ENCODE measurements at regions not wholly inside any gene's neighbourhood (a gene's known extent, or its start where the extent isn't known, plus 50 kb on each side); places are given as distances from the start of the nearest gene placed in this dataset.

DNA sequence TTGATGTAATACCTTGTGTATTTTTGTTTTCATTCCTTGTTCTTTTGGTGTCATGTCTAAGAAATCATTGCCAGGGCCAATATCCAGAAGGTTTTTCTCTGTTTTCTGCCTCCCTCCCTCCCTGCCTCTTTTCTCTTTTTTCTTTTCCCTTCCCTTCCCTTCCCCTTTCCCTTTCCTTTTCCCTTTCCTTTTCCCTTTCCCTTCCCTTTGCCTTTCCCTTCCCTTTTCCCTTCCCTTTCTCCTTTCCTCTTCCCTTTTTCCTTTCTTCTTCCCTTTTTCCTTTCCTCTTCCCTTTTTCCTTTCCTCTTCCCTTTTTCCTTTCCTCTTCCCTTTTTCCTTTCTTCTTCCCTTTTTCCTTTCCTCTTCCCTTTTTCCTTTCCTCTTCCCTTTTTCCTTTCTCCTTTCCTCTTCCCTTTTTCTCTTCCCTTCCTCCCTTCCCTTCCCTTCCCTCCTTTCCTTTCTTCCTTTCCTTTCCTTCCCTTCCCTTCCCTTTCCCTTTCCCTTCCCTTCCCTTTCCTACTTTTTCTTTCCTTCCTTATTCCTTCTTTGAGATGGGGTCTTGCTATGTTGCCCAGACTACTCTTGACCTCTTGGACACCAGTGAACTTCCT lies 646.1 kb downstream of the RAPGEF2 start:
- TF ChIP-seq ZFP41 (CRISPR knock-in tag; IDR thresholded peaks at IDR 0.05; ENCODE audit: borderline replicate concordance) (no peak), RXRB (CRISPR knock-in tag; IDR thresholded peaks at IDR 0.05; ENCODE audit: borderline replicate concordance) (no peak), ZNF746 (CRISPR knock-in tag; IDR thresholded peaks at IDR 0.05) (no peak), PCBP1 (IDR thresholded peaks at IDR 0.05; ENCODE audit: borderline replicate concordance, low read depth, low read length) (no peak)
- no peak for ATAC-seq
- Histone ChIP-seq H3K4me3 (replicated peaks in 1 of 3; ENCODE audit: insufficient read depth in 1 of 3, low read depth in 2 of 3, low read length in 3 of 3) (no peak overlapping the region), H3K27ac (ENCODE audit: extremely low read length, insufficient read depth, low read length) (no peak overlapping the region), H3K4me2 (ENCODE audit: low read depth, low read length) (no peak overlapping the region), H2AFZ (ENCODE audit: low read length) (no peak overlapping the region), H3K36me3 (replicated peaks in 1 of 2; ENCODE audit: control insufficient read depth in 1 of 2, insufficient read depth in 2 of 2, low read length in 2 of 2) (no peaks in the 10 kb centered on the region), H3K4me1 (ENCODE audit: insufficient read depth, low read length) (no peaks in the 10 kb centered on the region), H3K9ac (ENCODE audit: insufficient read depth, low read depth, low read length) (no peak overlapping the region), H3K9me3 (ENCODE audit: low read length) (no peaks in the 10 kb centered on the region), H3K27me3 (ENCODE audit: control insufficient read depth in 1 of 2, insufficient read depth in 2 of 2, low read length in 2 of 2) (no peaks in the 10 kb centered on the region), H4K20me1 (ENCODE audit: insufficient read depth, low read length) (no peaks in the 10 kb centered on the region), H3K79me2 (ENCODE audit: insufficient read depth, low read length) (no peaks in the 10 kb centered on the region)
- no peak for FAIRE-seq
- CTCF ChIA-PET (ENCODE audit: low intra/inter-chr PET ratio, low total read pairs) = no interaction called here
- no TSS peak for BruUV-seq (replicated peaks)
- in situ Hi-C loops (cut with HindIII; ENCODE audit: extremely low pct_ligation_motif_present, low pct_unique_long_range_greater_than_20kb) = no loop called here
- intact Hi-C loops (cut with micrococcal nuclease; ENCODE audit: unreplicated experiment) = no loop called here
- DNase-seq (ENCODE audit: low spot score) = no peak
- POLR2A ChIA-PET = no interaction called here

DNA sequence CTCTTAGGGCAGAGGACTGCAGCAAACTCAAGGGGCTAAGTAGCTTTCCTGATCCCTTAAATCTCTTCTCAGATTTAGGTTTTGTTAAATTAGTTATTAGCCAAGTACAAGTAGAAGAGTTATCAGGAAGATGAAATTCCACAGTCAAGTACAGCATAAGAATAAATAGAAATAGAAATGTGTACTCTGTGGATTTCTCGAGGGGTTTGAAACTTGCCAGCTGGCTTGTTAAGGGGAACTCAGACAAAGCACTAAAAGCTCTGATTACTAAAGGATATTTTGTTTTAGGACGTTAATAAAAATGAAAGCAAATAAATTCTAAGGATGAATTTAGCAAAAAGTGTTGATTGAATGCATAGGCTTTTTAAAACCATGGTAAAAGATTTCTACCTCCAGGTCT lies 654.6 kb downstream of the RAPGEF2 start:
- 0% methylated on average over 2 of the region's 2 CpGs for WGBS (ENCODE audit: low lambda C conversion rate)
- H3K4me3 ChIP-seq (replicated peaks in 1 of 3; ENCODE audit: insufficient read depth in 1 of 3, low read depth in 2 of 3, low read length in 3 of 3) = no peak overlapping the region
- TF ChIP-seq ZSCAN30 (CRISPR knock-in tag; IDR thresholded peaks at IDR 0.05) (no peak), ZNF343 (CRISPR knock-in tag; IDR thresholded peaks at IDR 0.05) (no peak), AGO1 (IDR thresholded peaks at IDR 0.05; ENCODE audit: low read depth, low read length, poor library complexity, severe bottlenecking) (no peak), SNAI1 (CRISPR knock-in tag; IDR thresholded peaks at IDR 0.05; ENCODE audit: borderline replicate concordance) (no peak), ZNF850 (CRISPR knock-in tag; conservative IDR thresholded peaks at IDR 0.05) (no peak), U2AF1 (optimal IDR thresholded peaks at IDR 0.05; ENCODE audit: low read depth, low read length) (no peak), ZNF878 (CRISPR knock-in tag; IDR thresholded peaks at IDR 0.05) (no peak), ADNP (CRISPR knock-in tag; IDR thresholded peaks at IDR 0.05) (no peak), ZNF749 (CRISPR knock-in tag; IDR thresholded peaks at IDR 0.05; ENCODE audit: borderline replicate concordance) (no peak), ZNF776 (CRISPR knock-in tag; IDR thresholded peaks at IDR 0.05) (no peak), EZH2 (conservative IDR thresholded peaks at IDR 0.05; ENCODE audit: low read depth, low read length) (no peak), RBAK (CRISPR knock-in tag; IDR thresholded peaks at IDR 0.05) (no peak)
- TF ChIP-seq, protein P1, sequence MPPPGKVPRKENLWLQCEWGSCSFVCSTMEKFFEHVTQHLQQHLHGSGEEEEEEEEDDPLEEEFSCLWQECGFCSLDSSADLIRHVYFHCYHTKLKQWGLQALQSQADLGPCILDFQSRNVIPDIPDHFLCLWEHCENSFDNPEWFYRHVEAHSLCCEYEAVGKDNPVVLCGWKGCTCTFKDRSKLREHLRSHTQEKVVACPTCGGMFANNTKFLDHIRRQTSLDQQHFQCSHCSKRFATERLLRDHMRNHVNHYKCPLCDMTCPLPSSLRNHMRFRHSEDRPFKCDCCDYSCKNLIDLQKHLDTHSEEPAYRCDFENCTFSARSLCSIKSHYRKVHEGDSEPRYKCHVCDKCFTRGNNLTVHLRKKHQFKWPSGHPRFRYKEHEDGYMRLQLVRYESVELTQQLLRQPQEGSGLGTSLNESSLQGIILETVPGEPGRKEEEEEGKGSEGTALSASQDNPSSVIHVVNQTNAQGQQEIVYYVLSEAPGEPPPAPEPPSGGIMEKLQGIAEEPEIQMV (CRISPR knock-in tag; IDR thresholded peaks at IDR 0.05; ENCODE audit: low read depth) = no peak
- TF ChIP-seq, protein P2, sequence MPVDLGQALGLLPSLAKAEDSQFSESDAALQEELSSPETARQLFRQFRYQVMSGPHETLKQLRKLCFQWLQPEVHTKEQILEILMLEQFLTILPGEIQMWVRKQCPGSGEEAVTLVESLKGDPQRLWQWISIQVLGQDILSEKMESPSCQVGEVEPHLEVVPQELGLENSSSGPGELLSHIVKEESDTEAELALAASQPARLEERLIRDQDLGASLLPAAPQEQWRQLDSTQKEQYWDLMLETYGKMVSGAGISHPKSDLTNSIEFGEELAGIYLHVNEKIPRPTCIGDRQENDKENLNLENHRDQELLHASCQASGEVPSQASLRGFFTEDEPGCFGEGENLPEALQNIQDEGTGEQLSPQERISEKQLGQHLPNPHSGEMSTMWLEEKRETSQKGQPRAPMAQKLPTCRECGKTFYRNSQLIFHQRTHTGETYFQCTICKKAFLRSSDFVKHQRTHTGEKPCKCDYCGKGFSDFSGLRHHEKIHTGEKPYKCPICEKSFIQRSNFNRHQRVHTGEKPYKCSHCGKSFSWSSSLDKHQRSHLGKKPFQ (CRISPR knock-in tag; IDR thresholded peaks at IDR 0.05; ENCODE audit: insufficient replicate concordance) = no peak

More for the DNA sequence above, 654.6 kb downstream of the RAPGEF2 start:
- Histone ChIP-seq H2AFZ (ENCODE audit: low read length) (no peak overlapping the region), H4K20me1 (ENCODE audit: insufficient read depth, low read length) (no peaks in the 10 kb centered on the region), H3K79me2 (ENCODE audit: insufficient read depth, low read length) (no peaks in the 10 kb centered on the region), H3K9ac (ENCODE audit: insufficient read depth, low read depth, low read length) (no peak overlapping the region), H3K4me1 (ENCODE audit: insufficient read depth, low read length) (no peaks in the 10 kb centered on the region), H3K36me3 (replicated peaks in 1 of 2; ENCODE audit: control insufficient read depth in 1 of 2, insufficient read depth in 2 of 2, low read length in 2 of 2) (no peaks in the 10 kb centered on the region), H3K4me2 (ENCODE audit: low read depth, low read length) (no peak overlapping the region), H3K27ac (ENCODE audit: extremely low read length, insufficient read depth, low read length) (no peak overlapping the region), H3K27me3 (ENCODE audit: control insufficient read depth in 1 of 2, insufficient read depth in 2 of 2, low read length in 2 of 2) (no peaks in the 10 kb centered on the region), H3K9me3 (ENCODE audit: low read length) (no peaks in the 10 kb centered on the region)
- no peak for DNase-seq (ENCODE audit: low spot score)
- in situ Hi-C loops (cut with HindIII; ENCODE audit: extremely low pct_ligation_motif_present, low pct_unique_long_range_greater_than_20kb) (no loop called here), intact Hi-C loops (cut with micrococcal nuclease; ENCODE audit: unreplicated experiment) (no loop called here)
- ChIA-PET POLR2A (no interaction called here), CTCF (ENCODE audit: low intra/inter-chr PET ratio, low total read pairs) (no interaction called here)
- no peak for ATAC-seq
- BruUV-seq (replicated peaks) = no TSS peak
- FAIRE-seq = no peak
